PC-9 (cell line): ENCODE measurements at regions not wholly inside any gene's neighbourhood (a gene's known extent, or its start where the extent isn't known, plus 50 kb on each side); places are given as distances from the start of the nearest gene placed in this dataset.
A peak's percentile ranks its signal among the peaks of the same experiment; 100 is the strongest.

Source experiments
- BruUV-seq: library from RNA; stranded (reverse); fragments of 400-500 nt; replicated peaks from 2 replicates; lab custom pipeline; 2021; lab: Mats Ljungman, UMichigan
- CTCF ChIA-PET: fragments of 300-600 bp; sonication (Branson Sonifier 250); formaldehyde crosslinking; loops from one replicate; lab custom pipeline; 2022; ENCODE audit warnings: antibody characterized with exemption; lab: Charles Lee
- POLR2A ChIA-PET: fragments of 300-600 bp; sonication (Branson Sonifier 250); formaldehyde crosslinking; loops from one replicate; lab custom pipeline; 2022; ENCODE audit warnings: antibody characterized with exemption; ENCODE audit not compliant: unreplicated experiment; lab: Charles Lee
- DNase-seq, 2 experiments: peaks; one replicate each; pipeline versions ENCODE4 v3.0.0 to v3.0.0-alpha.2; 2015 to 2022; ENCODE audit warnings: mixed read lengths in 1 of 2
- H2AFZ ChIP-seq: fragments of 200-600 bp; sonication (generic); 2 replicates; pipeline ENCODE4 v1.8.1; 2017; ENCODE audit warnings: antibody characterized with exemption
- H3F3A ChIP-seq: fragments of 200-600 bp; sonication (generic); 2 replicates; pipeline ENCODE4 v1.8.1; 2017; ENCODE audit warnings: antibody characterized with exemption, mild to moderate bottlenecking, low read depth; ENCODE audit not compliant: insufficient read depth
- H3K27ac ChIP-seq: fragments of 200-600 bp; sonication (generic); 2 replicates; pipeline ENCODE4 v1.6.1; 2016; ENCODE audit warnings: mixed run types
- H3K27me3 ChIP-seq: fragments of 200-600 bp; sonication (generic); 2 replicates; pipeline ENCODE4 v1.6.1; 2016; ENCODE audit warnings: low read depth, mixed run types; ENCODE audit not compliant: insufficient read depth
- H3K36me3 ChIP-seq: fragments of 200-600 bp; sonication (generic); 2 replicates; pipeline ENCODE4 v1.6.1; 2016; ENCODE audit warnings: low read depth, mixed run types
- H3K4me1 ChIP-seq: fragments of 200-600 bp; sonication (generic); replicated peaks from 2 replicates; pipeline ENCODE4 v1.6.1; 2016; ENCODE audit warnings: mixed run types; ENCODE audit not compliant: insufficient read depth
- H3K4me2 ChIP-seq: fragments of 200-600 bp; sonication (generic); 2 replicates; pipeline ENCODE4 v1.6.1; 2017; ENCODE audit warnings: mixed run types
- H3K4me3 ChIP-seq: fragments of 200-600 bp; sonication (generic); 2 replicates; pipeline ENCODE4 v1.6.1; 2016; ENCODE audit warnings: mixed run types
- H3K79me2 ChIP-seq: fragments of 200-600 bp; sonication (generic); 2 replicates; pipeline ENCODE4 v1.6.1; 2017; ENCODE audit warnings: low read depth, mixed run types
- H3K9me2 ChIP-seq: fragments of 200-600 bp; sonication (generic); 2 replicates; pipeline ENCODE4 v1.8.1; 2017; ENCODE audit warnings: mild to moderate bottlenecking; ENCODE audit not compliant: insufficient read depth
- H3K9me3 ChIP-seq: fragments of 200-600 bp; sonication (generic); 2 replicates; pipeline ENCODE4 v1.8.1; 2016; ENCODE audit warnings: low read depth; ENCODE audit not compliant: insufficient read depth
- H4K20me1 ChIP-seq: fragments of 200-600 bp; sonication (generic); 2 replicates; pipeline ENCODE4 v1.8.1; 2017; ENCODE audit not compliant: insufficient read depth
- CTCF ChIP-seq: fragments of 200-600 bp; sonication (generic); conservative IDR thresholded peaks from 2 replicates; pipeline ENCODE4 v1.6.1; 2017; ENCODE audit warnings: mixed run types, antibody characterized with exemption, mild to moderate bottlenecking, moderate library complexity
- EZH2 ChIP-seq: fragments of 200-600 bp; sonication (generic); IDR thresholded peaks from 2 replicates; pipeline ENCODE4 v1.8.0; 2017; ENCODE audit warnings: antibody characterized with exemption, low read depth
- intact Hi-C: fragments of 100-400 bp; cut with micrococcal nuclease; formaldehyde crosslinking; loops from one replicate; pipeline ENCODE4 v1.10.0; 2022; ENCODE audit not compliant: unreplicated experiment

GRCh38 chr5:112479418-112479817 lies 60.3 kb upstream of the EPB41L4A start:
- peak; percentile 50 to 51 for DNase-seq
- no peak overlapping the region for H3K4me2 ChIP-seq
- POLR2A ChIA-PET = interaction anchor here (0.6 to 0.9 kb wide), 3 partner anchors 17 to 429 kb away, joined by 6 to 8 read pairs (median 8); no protein-coding TSS in a partner anchor
- no peaks in the 10 kb centered on the region for H3K36me3 ChIP-seq
- no peaks in the 10 kb centered on the region for H3F3A ChIP-seq
- H2AFZ ChIP-seq = no peak overlapping the region
- no peak overlapping the region for H3K4me3 ChIP-seq
- no peaks in the 10 kb centered on the region for H3K79me2 ChIP-seq
- no peak overlapping the region for H3K27ac ChIP-seq
- BruUV-seq = no TSS peak
- CTCF ChIA-PET = interaction anchor here (0.6 kb wide), 1 partner anchor 497 kb away, joined by 3 read pairs; no protein-coding TSS in a partner anchor
- H3K27me3 ChIP-seq = no peaks in the 10 kb centered on the region
- H4K20me1 ChIP-seq = no peaks in the 10 kb centered on the region
- no peaks in the 10 kb centered on the region for H3K9me2 ChIP-seq
- no peaks in the 10 kb centered on the region for H3K9me3 ChIP-seq
- H3K4me1 ChIP-seq = no peaks in the 10 kb centered on the region
- TF ChIP-seq EZH2 = no peak
- no peak for TF ChIP-seq CTCF
- intact Hi-C loops = loop anchor here (5.0 kb wide), 1 partner anchor 683 kb away; no protein-coding TSS in a partner anchor

GRCh38 chr5:112480501-112480900 lies 61.4 kb upstream of the EPB41L4A start:
- H3K4me3 ChIP-seq = no peak overlapping the region
- POLR2A ChIA-PET = interaction anchor here (0.9 kb wide), 1 partner anchor 428 kb away, joined by 8 read pairs; no protein-coding TSS in a partner anchor
- no peak overlapping the region for H3K27ac ChIP-seq
- no peaks in the 10 kb centered on the region for H3K79me2 ChIP-seq
- no peaks in the 10 kb centered on the region for H3K9me3 ChIP-seq
- H4K20me1 ChIP-seq = no peaks in the 10 kb centered on the region
- no peaks in the 10 kb centered on the region for H3F3A ChIP-seq
- no peaks in the 10 kb centered on the region for H3K36me3 ChIP-seq
- no peak overlapping the region for H2AFZ ChIP-seq
- H3K4me1 ChIP-seq = no peaks in the 10 kb centered on the region
- no peaks in the 10 kb centered on the region for H3K9me2 ChIP-seq
- intact Hi-C loops = no loop called here
- H3K4me2 ChIP-seq = no peak overlapping the region
- H3K27me3 ChIP-seq = no peaks in the 10 kb centered on the region
- no TSS peak for BruUV-seq
- no peak for TF ChIP-seq CTCF
- no peak for TF ChIP-seq EZH2
- CTCF ChIA-PET = no interaction called here
- DNase-seq = no peak

- no peaks in the 10 kb centered on the region for H3K9me2 ChIP-seq
- H3K36me3 ChIP-seq = no peaks in the 10 kb centered on the region
- intact Hi-C loops = no loop called here
- no peaks in the 10 kb centered on the region for H3K79me2 ChIP-seq
- no peak for TF ChIP-seq CTCF
- TF ChIP-seq EZH2 = no peak
- BruUV-seq = no TSS peak
- H3K9me3 ChIP-seq = no peaks in the 10 kb centered on the region
- no peaks in the 10 kb centered on the region for H3F3A ChIP-seq
- DNase-seq = no peak
- H2AFZ ChIP-seq = no peak overlapping the region
- no peaks in the 10 kb centered on the region for H3K27me3 ChIP-seq
- POLR2A ChIA-PET = no interaction called here
- no peak overlapping the region for H3K27ac ChIP-seq
- H3K4me1 ChIP-seq = no peaks in the 10 kb centered on the region
- H3K4me3 ChIP-seq = no peak overlapping the region
- no peaks in the 10 kb centered on the region for H4K20me1 ChIP-seq
- CTCF ChIA-PET = no interaction called here
- H3K4me2 ChIP-seq = no peak overlapping the region
Measured at GRCh38 chr5:112483704-112484103, 64.6 kb upstream of the EPB41L4A start.
